ENCODE measurements at regions not wholly inside any gene's neighbourhood (a gene's known extent, or its start where the extent isn't known, plus 50 kb on each side); places are given as distances from the start of the nearest gene placed in this dataset.

GRCh38 chr6:23855497-23856116, 270.4 kb upstream of the NRSN1 start:
- DNase-seq, result no peak

GRCh38 chr6:23870496-23870895, 255.5 kb upstream of the NRSN1 start:
- DNase-seq, result no peak

- DNase-seq, result no peak
Measured at GRCh38 chr6:23873161-23873560, 252.9 kb upstream of the NRSN1 start.

- DNase-seq, result no peak
Measured at GRCh38 chr6:23875006-23875405, 251.0 kb upstream of the NRSN1 start.

GRCh38 chr6:23879816-23880215, 246.2 kb upstream of the NRSN1 start:
- no peak for DNase-seq

- no peak for DNase-seq
Measured at GRCh38 chr6:23890543-23891227, 235.3 kb upstream of the NRSN1 start.

GRCh38 chr6:23905133-23905815, 220.7 kb upstream of the NRSN1 start:
- no peak for DNase-seq

GRCh38 chr6:23910420-23910819, 215.6 kb upstream of the NRSN1 start:
- DNase-seq, result no peak

GRCh38 chr6:23927935-23928334, 198.1 kb upstream of the NRSN1 start:
- no peak for DNase-seq

- no peak for DNase-seq
Measured at GRCh38 chr6:23929201-23929600, 196.8 kb upstream of the NRSN1 start.

- DNase-seq, result no peak
Measured at GRCh38 chr6:23940466-23940865, 185.5 kb upstream of the NRSN1 start.

- DNase-seq, result no peak
Measured at GRCh38 chr6:23951691-23952090, 174.3 kb upstream of the NRSN1 start.

- DNase-seq, result no peak
Measured at GRCh38 chr6:23952245-23952644, 173.8 kb upstream of the NRSN1 start.

GRCh38 chr6:23953976-23954375, 172.0 kb upstream of the NRSN1 start:
- DNase-seq, result no peak

GRCh38 chr6:23957017-23957416, 169.0 kb upstream of the NRSN1 start:
- no peak for DNase-seq

GRCh38 chr6:23964865-23965264, 161.2 kb upstream of the NRSN1 start:
- DNase-seq, result no peak

GRCh38 chr6:23969344-23969743, 156.7 kb upstream of the NRSN1 start:
- DNase-seq, result no peak

GRCh38 chr6:23977706-23978105, 148.3 kb upstream of the NRSN1 start:
- DNase-seq, result no peak

GRCh38 chr6:23980965-23981364, 145.1 kb upstream of the NRSN1 start:
- no peak for DNase-seq

GRCh38 chr6:23981923-23982322, 144.1 kb upstream of the NRSN1 start:
- no peak for DNase-seq

GRCh38 chr6:23983735-23984134, 142.3 kb upstream of the NRSN1 start:
- no peak for DNase-seq

GRCh38 chr6:23985015-23985414, 141.0 kb upstream of the NRSN1 start:
- DNase-seq, result no peak

- peak; percentile 74 for DNase-seq
Measured at GRCh38 chr6:23989885-23990533, 136.0 kb upstream of the NRSN1 start.

GRCh38 chr6:23994013-23994412, 132.0 kb upstream of the NRSN1 start:
- DNase-seq, result no peak
